Endometrial microvascular endothelial cells (primary cell): ENCODE measurements at regions not wholly inside any gene's neighbourhood (a gene's known extent, or its start where the extent isn't known, plus 50 kb on each side); places are given as distances from the start of the nearest gene placed in this dataset.

Experiments used
- in situ Hi-C: cut with HindIII; loops from 2 replicates; pipeline ENCODE4 v1.10.0; 2017; ENCODE audit warnings: low sequenced_read_pairs, low pct_unique_long_range_greater_than_20kb; ENCODE audit errors: inconsistent ontology term

DNA sequence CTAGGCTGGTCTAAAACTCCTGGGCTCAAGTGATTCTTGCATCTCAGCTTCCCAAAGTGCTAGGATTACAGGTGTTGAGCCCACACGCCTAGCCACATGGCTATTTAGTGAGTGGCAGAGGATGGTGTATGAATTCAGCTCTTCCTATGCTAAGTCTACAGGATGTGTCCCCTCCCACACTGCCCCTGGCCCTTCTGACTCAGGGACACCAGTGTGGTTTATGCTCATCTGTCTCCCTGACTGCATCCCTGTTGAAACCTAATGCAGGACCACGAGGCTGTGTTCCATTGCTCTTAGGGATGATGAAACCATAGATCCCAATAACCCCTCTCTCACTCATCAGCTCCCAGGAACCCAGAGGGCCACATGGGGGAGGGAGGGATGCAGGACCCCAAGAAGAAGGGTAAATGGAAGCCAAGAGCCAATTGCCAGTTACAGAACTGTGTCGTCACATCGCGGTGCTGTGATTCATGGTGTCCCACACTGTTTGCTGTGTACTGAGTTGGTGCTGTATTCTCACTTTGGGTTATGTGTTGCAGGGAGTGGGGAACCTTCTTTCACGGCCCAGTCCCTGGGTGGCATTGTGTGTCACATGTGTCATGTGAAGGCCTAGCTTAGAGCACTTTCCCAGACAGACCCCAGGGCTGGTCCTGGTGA is 102.9 kb upstream of the HAAO start:
- in situ Hi-C loops = no loop called here

DNA sequence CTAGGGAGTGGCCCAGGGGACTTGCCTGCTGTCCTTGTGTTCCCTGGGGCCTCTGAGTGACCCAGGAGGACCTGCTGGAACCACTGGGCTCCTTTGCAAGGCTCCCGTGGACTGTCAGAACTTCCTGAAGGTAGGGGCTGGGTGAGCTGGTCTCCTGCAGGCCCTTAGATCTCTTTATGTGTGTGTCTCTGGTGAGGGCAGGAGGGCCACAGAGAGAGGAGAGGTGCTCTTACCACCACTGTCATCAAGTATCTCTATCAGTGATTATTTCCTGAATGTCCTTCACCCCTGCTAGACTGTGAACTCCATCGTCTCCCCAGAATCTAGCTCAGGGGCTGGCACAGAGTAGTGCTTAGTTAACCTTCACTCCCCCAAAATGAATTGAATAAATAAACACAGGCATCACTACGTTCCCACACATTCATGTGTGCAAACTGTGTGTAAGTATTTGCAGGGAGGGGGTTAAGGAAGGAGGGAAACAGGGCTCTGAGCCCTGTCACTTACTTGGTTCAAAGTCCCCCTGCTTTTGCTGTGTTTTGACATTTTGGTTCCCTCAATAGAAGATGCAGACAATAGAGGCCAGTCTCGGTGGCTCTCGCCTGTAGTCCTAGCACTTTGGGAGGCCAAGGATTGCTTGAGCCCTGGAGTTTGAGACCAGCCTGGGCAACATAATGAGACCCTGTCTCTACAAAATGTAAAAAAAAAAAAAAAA is 100.8 kb upstream of the HAAO start:
- in situ Hi-C loops = no loop called here

DNA sequence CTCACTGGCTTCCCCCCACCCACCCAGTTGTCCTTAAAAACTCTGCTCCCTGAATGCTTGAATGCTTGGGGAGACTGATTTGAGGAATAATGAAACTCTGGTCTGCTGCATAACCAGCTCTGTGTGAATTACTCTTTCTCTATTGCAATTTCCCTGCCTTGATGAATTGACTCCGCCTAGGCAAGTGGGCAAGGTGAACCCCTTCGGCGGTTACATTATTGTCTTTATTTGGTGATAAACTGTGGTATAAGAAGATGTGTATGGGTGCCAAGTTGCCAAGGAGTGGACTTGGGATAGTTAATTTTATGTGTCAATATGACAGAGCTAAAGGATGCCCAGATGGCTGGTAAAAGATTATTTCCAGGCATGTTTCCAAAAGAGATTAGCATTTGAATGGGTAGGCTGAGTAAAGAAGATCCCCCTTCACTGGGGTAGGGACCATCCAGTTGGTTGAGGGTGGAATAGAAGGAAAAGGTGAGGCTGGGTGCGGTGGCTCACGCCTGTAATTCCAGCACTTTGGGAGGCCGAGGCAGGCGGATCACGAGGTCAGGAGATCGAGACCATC is 98.5 kb upstream of the HAAO start:
- in situ Hi-C loops = no loop called here

DNA sequence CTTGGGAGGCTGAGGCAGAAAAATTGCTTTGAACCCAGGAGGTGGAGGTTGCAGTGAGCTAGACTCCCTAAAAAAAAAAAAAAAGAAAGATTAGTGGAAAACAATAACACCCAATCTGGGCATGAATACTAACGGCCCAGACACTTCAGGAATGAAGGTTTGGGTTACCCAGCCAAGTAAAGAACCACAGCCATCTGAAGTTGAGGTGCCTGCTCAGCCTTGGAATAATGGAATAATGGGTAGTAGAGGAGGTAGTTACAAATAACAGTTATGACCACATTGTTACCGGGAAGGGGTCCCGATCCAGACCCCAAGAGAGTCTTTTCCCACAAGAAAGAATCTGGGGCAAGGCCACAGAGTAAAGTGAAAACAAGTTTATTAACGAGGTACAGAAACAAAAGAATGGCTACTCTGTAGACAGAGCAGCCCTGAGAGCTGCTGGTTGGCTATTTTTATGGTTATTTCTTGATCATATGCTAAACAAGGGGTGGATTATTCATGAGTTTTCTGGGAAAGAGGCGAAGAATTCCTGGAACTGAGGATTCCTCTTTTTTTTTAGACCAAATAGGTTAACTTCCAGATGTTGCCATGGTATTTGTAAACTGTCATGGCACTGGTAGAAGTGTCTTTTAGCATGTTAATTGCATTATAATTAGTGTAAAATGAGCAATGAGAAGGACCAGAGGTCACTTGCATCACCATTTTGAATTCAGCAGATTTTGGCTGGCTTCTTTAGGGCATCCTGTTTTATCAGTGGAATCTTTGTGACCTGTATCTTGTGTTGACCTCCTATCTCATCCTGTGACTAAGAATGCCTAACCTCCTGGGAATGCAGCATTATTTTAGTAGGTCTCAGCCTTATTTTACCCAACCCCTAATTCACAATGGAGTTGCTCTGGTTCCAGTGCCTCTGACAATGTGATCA is 96.2 kb upstream of the HAAO start:
- in situ Hi-C loops = no loop called here

DNA sequence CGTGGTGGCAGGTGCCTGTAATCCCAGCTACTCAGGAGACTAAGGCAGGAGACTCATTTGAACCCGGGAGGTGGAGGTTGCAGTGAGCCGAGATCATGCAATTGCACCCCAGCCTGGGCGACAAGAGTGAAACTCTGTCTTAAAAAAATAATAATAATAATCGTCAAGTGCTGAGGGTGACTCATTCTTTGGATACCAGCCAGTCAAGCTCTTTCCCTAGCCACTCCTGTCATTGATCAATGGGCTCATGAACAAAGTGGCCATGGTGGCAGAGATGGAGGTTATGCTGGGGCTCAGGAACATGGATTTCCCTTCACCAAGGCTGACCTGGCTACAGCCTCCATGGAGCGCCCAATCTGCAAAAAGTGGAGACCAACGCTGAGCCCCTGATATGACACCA is 94.5 kb upstream of the HAAO start:
- in situ Hi-C loops = no loop called here

DNA sequence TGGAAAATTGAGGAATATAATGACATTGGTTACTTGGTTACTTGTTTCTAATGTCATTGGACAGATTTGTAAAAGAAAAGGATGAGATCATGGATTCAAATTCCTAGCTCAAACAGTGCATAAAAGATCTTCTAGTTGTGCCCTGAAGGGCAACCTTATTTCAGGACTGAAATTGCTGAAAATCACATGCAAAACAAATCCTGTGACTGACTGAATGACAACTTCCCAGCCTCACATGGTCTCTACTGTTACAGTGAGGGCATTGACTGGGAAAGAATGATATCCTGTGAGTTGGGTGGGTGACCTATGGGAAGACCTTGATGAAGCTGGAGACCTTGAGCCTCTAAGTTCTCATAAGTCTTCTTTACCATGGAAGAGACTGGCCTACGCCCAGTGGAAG is 90.4 kb upstream of the HAAO start:
- in situ Hi-C loops = no loop called here

DNA sequence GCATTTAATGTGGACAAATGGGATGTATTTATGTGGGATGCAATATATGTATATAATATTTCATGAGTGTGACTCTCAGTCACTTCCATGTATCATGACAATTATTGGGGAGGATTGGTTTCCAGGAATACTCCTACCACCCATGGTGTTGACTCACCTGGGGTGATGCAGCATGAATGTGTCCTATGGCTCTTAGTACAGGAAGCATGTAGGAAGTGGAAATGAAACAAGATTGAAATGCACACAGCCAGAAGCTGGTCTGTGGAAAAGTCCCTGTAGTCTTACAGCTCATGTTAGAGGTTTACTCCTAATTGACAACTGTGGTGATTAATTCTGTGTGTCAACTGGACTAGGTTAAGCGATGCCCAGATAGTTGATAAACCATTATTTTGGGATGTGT is 89.3 kb upstream of the HAAO start:
- in situ Hi-C loops = no loop called here

DNA sequence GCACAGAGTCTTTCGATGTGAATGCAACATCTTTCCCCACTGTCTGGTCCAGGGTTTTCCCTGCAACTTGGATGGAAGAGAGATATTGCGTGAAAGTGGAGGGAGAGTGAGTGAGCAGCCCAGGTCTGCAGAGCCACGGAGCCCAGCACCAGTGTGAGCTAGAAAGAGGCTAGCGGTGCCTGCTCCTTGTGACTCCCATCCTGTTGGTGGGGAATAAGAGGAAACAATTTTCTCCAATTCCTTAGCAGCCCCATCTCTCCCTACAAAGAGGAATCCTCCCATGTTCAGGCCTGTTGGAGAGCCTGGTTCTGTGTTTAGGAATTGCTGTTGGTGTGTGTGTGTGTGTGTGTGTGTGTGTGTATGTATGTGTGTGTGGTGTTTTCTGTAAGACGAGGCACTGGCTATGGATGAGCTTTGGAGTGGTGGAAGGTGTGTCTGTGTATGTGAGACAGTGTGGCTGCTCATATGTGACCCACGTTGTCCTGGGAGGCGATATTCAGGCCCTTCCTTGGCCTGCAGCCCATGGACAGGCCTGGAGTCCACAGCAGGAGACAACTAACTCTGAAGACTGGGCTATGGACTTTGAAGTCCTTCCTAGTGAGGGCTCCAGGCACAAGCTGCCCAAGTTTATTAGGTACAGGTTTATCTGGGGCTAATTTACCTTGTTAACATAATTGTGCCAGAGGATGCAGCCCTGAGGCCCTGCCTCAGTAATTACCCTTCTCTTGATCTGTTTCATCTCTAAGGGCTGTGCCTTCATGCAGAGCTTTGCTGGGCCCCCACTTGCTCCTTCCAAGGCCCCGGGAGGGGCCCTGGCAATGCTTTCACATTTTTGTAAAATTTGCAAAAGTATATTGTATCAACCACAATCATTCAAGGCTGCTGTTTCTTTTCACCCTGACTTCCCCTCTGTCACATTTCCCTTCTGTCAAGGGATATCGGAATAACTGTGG is 88.6 kb upstream of the HAAO start:
- in situ Hi-C loops = no loop called here

DNA sequence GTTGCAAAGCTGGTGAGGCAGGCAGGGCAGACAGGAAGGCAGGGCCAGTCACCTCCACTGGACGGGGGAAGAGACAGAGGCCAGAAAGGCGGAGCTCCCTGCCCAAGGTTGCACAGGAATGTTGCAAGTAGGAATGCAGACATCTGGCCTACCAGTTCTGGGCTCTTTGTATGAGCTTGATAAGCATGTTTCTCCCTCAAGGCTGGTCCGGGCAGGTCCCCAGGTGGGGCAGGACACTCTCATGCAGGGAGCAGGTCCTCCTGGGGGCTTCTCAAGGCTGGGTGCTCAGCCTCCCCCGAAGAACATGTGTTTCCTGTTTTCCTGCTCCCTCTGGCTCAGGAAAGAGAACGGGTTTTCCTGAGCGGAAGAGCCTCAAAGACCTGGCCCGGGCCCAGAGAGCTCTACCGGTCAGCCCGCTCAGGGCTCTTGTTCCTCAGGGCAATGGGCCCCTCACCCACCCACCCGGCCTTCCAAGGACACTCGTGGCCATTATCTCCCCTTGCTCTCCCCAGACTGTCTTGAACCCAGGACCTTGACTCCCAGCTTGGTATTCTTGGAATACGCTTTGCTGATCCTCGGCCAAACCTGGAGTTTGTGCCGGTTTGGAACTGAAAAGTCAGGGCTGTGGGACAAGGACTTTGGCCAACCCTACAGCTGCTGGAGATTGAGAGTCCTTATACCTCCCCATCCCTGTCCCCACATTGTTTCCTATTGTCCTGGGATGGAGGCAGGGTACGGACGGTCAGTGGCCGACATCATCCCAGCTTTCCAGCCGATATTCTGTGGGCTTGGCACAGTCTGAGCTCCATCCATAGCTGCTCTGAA is 87.7 kb upstream of the HAAO start:
- in situ Hi-C loops = no loop called here

DNA sequence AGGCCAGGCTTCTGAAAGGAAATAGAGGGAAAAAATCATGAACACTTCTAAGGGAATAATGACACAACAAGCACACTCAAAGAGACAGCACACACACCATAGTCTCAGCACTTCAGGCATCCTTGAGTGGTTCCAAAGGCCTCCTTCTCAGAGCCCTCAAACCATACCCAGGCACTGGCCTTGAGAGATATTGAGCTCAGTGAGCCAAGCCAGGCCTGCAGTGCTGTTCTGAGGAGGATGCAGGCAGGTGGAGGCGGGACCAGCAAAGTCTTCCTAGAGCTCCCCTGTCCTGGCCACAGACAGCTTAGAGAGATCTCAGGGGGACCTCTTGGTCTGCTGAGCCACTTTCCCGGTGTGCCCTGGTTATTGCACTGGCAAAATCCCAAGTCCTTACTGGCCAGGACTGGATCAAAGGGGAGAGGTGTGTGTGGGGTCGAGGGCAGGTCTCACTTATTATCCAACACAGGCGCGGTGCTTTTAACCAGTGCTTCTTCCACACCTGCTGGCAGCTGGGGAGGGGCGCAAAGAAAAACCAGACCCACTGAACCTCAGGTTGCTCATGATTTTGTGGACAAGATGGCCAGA is 86.8 kb upstream of the HAAO start:
- in situ Hi-C loops = no loop called here

DNA sequence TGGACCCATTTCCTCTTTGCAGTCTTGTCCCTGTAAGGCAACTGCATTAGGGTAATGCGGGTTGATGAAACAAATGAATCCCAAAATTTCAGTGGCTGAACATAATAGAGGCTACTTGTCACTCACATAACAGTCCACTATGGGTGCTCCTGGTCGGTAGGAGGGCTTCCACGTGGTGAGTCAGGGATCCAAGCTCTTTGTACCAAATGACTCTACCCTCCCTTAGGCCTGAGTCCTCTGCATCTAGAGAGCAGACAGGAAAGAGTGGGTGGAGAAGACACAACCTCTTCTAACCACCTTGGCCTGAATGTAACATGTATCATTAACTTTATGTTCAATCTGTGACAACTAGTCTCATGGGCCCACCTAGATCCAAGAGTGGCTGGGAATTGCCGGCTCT is 86.2 kb upstream of the HAAO start:
- in situ Hi-C loops = no loop called here

DNA sequence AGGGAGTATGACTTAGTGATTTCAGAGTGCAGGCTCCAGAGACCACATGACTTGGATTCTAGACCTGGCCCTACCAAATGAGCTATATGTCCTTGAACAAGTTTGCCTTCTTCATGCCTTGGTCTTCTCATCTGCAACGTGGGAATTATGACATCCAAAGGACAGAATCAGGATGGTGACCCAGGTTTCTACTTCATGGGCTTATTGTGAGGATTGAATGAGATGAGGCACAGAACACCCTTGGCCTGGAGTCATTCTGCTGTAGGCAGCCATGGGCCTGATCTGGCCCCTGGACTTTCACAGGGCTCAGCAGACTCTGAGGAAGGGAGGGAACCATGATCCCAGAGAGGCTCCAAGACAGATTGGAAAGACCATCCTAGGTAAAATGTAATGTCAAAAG is 85.6 kb upstream of the HAAO start:
- in situ Hi-C loops = no loop called here

DNA sequence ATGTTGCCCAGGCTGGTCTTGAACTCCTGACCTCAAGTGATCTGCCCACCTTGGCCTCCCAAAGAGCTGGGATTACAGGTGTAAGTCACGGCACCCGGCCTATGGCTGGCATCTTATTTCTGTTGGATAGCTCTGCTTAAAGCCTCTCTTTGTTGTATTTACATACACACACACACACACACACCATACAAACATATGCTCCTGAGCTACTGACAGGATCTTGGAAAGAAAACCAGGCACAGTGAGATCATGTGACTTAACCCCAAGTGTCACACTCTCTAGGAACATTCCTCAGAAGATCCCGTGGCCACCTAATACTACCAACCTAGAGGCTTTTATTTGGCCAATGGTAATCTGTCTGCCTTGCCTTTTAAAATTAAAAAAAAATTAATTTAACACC is 85.1 kb upstream of the HAAO start:
- in situ Hi-C loops = no loop called here

DNA sequence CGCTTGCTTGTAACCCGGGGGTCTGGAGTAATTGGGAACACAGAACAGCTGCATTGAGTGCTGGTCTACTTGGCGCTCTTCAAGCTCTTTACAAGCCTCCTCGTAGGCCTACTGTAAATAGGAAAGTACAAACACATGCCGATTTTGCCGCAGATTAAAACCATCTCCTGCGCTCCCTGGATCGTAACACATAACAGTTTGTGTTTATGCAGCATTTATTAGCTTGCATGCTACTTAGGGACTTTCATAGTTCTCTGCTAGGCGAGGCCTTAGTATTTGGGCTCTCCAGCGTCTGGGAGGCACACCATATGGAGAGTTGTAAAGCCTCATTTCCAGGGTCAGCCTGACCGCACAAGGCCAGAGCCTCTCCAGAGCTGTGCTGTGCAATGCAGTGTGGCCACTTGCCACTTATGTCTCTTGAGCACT is 84.0 kb upstream of the HAAO start:
- in situ Hi-C loops = no loop called here

DNA sequence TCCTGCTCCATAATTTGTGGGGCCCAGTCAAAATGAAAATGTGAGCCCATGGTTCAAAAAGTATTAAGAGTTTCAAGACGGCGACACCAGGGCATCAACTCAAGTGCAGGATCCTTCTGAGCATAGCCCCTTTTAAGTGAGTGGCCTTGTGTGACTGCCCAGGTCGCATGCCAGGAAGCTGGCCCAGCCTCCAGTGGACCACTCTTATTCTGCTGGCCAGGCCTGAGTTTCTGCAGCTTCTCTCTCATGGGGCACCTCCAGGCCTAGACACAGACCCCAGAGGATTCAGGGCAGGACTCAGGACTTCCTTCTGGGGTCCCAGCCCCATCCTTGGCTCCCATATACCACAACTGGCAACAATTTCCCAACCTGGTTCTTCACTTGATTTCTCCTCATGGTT is 83.5 kb upstream of the HAAO start:
- in situ Hi-C loops = no loop called here

DNA sequence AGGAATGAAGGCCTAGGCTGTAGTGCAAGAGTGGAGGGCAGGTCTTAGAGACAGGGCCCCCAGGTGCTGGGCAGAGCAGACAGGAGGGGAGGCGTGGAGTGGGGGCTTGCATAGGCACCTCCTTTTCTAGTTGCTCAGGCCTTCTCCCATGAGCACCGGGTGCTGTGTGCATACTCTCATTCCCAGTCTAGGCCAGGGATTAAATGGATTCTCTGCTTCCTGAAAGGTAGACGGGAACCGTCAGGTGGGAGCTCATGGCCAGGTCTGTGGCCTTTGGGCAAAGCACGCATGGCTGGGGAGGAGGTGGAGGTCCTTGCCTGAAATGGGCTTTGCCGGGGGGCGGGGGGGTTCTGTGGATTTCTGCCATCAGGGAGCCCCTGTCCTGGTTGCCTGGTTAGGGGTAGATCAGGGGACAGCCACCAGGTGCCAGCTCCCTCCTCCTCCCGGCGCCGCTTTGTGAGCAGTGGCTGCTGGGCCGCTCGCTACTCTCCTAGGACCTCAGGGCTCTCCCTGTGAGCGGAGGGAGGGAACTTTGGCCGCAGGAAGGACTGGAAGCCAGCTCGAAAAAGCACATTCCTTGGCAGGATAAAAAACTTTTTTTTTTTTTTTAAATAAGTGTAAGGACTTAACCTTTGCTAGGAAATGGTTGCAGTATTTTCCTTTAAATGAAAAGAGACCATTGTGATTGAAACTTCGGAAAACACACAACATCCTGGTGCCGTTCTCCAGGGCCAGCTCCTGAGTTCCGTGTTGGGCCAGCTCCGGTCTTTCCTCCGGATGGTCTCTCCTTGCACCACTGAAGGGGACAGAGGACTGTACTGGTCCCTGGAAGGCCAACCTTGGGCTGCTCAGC is 82.8 kb upstream of the HAAO start:
- in situ Hi-C loops = no loop called here

DNA sequence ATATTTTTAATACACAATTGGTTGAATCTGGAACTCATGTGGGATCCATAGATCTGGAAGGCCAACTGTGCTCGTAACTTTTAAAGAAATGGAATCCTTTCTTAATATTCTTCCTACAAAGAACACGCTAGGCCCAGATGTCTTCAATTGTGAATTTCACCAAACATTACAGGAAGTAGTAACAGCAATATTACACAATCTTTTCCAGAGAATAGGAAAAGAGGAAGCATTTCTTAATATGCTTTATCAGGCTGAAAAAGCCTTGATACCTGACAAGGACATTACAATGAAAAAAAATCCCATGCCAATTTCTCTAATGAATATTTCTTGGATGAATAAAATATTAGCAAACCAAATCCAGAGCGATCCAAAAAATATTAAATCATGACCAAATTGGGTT is 80.3 kb upstream of the HAAO start:
- in situ Hi-C loops = no loop called here
